Erythroblast (primary cell): ENCODE measurements at regions not wholly inside any gene's neighbourhood (a gene's known extent, or its start where the extent isn't known, plus 50 kb on each side); places are given as distances from the start of the nearest gene placed in this dataset.

ENCODE experiments used
- GATA1 ChIP-seq: IDR thresholded peaks from 2 replicates; pipeline ENCODE4 v1.6.1; 2011; ENCODE audit warnings: low read depth, mild to moderate bottlenecking, control low read depth, low read length, moderate library complexity
- POLR2A ChIP-seq: IDR thresholded peaks from 2 replicates; pipeline ENCODE4 v1.6.1; 2011; ENCODE audit warnings: mild to moderate bottlenecking, low read length

- TF ChIP-seq POLR2A (no peak), GATA1 (no peak)
Observed at GRCh38 chr4:117162976-117163375, 77.6 kb upstream of the TRAM1L1 start.
